Erythroblast (primary cell): ENCODE measurements at regions not wholly inside any gene's neighbourhood (a gene's known extent, or its start where the extent isn't known, plus 50 kb on each side); places are given as distances from the start of the nearest gene placed in this dataset.

Experiments used
- DNase-seq, 2 experiments: peaks; one replicate each; lab custom pipeline; 2025; lab: John Stamatoyannopoulos, UW
- GATA1 ChIP-seq: IDR thresholded peaks from 2 replicates; pipeline ENCODE4 v1.6.1; 2011; ENCODE audit warnings: low read depth, mild to moderate bottlenecking, control low read depth, low read length, moderate library complexity
- POLR2A ChIP-seq: IDR thresholded peaks from 2 replicates; pipeline ENCODE4 v1.6.1; 2011; ENCODE audit warnings: mild to moderate bottlenecking, low read length

DNA sequence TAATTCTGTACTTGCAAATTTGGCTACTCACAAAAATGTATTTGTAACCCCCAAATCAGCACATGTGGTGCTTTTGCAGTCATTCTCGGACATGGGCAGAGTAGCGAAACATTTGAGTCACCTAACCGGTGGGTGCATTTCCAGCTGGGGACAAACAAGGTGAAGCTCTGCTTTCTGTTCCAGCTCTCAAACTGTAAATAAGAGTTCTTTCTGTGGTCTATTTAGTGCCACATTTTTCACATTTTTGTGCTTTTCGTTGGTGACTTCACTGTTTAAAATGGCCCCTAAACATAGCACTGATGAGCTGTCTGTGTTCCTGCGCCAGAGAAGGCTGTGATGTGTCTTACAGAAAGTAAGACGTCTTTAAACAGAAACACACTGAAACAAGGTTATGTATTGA is 244.5 kb downstream of the CDC5L start:
- no peak for DNase-seq
- TF ChIP-seq GATA1 (no peak), POLR2A (no peak)

- TF ChIP-seq GATA1 (no peak), POLR2A (no peak)
Measured at GRCh38 chr6:44634321-44634720, 246.8 kb downstream of the CDC5L start.

GRCh38 chr6:44635486-44635885 is 248.0 kb downstream of the CDC5L start:
- DNase-seq: no peak
- no peak for TF ChIP-seq GATA1
- no peak for TF ChIP-seq POLR2A

More at GRCh38 chr6:44634321-44634720, 246.8 kb downstream of the CDC5L start:
- no peak for DNase-seq

DNA sequence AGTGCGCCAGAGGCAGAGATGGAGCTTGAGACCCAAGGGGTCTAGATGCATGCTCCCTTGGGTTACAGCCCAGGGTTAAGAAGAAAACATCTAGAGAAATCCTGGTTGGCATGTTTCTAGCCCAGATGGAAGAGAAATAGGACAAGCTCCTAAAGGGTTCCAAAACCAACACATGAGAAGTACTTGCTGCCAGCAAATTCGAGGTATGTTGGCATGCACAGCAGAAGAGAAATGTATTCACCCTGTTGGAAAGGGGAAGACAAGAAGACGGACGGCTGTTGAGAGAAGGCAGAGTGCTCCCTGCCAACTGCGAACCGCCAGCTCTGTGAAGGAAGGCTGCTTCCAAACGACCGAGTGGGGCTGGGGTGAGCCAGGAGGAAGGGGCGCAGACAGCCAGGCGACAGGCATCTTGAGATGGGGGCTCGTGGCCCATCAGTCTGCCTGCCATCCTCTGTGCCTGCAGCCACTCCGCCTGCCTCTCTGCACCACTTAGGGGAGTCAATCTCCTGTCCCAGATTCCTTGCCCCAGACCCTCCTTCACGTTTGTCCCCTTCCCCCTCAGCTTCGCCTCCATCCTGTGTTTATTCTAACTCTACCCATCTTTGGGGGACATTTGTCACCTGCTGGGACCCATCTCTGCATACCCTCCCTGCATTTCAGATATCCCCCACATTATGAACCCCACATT is 249.2 kb downstream of the CDC5L start:
- TF ChIP-seq POLR2A: no peak
- no peak for TF ChIP-seq GATA1
- no peak for DNase-seq

DNA sequence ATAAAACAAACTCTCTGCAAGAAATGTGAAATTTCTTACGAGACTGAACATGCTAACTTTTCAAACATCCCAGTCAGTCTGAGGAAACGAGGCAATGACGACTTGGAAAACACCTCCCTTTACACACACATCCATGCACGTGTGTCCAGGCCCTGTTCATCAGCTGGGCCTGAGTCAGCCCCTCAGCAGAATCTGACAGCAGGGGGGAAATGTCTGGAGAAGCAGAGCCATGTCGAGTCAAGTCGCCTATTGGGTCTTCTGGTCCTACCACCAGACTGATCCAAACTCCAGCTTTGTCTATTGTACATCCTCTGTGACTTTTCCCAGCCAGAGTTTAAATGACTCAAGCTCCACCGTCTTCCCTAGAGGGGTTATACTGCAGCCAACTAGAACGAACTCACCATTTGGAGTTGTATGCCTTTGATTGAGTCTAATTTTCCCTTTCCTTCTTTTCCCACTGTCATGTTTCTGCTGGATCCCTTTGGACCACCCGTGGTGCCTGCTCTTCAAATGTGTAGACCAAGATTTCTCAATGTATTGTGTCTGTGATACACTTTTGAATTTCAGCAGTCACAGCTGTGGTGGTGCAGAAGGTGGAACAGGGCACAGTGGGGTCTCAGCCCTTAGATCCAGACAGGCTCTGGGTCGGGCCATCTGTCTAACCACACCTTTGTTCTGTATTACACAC is 254.0 kb downstream of the CDC5L start:
- no peak for TF ChIP-seq POLR2A
- no peak for TF ChIP-seq GATA1
- no peak for DNase-seq

DNA sequence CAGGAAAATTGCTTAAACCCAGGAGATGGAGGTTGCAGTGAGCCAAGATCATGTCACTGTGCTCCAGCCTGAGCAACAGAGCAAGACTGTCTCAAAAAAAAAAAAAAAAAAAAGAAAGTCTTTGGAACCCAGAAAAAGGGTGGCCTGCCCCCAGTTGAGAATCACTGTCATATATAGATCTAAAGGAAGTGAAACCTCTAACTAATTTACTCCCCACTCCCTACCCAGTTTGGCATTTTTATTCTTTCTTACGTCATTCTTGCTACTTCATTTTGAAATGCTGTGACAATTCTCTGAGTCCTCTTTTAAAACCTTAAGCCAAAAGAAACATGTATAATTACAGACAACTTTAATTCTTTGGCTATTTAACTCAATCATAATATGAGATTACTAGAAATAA is 254.8 kb downstream of the CDC5L start:
- no peak for TF ChIP-seq POLR2A
- no peak for TF ChIP-seq GATA1
- no peak for DNase-seq

DNA sequence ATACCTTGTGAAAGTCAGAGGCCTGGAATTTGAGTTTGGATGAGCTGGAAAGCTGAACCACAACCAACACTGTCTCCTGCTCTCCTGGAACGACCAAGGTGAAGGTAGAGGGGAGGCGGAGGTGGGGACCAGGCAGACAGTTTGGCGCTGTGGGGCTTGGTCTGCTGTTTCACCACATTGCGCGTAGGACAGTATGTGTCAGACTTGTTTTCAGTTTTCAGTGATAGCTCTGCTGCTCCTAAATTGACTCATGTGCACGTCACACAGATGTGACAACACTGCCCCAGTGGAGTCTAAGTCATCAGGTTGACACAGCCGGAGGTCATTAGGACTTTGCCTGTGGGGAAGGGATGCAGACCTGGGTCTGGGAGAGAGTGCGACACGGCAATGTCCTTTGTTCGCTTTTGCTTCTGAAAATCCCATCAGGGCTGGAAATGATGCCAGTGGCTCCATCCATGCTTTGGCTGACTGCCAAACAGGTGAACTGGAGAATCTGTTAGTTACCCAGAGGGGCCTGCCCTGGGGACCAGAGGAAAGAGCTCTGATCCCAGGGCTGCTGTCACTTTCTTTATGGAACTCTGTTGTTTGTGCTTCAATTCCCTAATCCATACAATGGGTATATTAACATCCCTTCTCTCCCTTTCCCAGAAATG is 255.5 kb downstream of the CDC5L start:
- peak in 1 of 2 experiments; percentile 10 for DNase-seq
- TF ChIP-seq POLR2A (no peak), GATA1 (no peak)

DNA sequence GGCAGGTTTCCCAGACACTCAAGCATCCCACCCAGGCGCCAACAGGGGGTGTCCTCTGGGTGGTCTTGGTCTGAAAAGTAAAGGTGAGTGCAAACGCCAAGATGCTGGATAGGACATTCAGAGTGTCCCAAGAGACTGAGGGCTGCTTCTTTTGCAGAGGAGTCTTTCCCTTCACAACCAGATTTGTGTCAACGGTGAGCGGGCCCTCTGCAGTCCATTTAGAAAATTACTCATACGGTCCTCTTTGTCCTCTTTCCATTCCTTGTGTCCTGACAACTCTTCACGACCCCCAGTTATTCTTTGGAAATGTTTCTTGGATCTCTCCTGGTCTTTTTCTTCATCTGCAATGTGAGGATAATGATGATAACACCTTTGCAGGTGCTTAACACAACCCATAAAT is 257.8 kb downstream of the CDC5L start:
- TF ChIP-seq GATA1 (no peak), POLR2A (no peak)
- DNase-seq: peak; percentile 3

DNA sequence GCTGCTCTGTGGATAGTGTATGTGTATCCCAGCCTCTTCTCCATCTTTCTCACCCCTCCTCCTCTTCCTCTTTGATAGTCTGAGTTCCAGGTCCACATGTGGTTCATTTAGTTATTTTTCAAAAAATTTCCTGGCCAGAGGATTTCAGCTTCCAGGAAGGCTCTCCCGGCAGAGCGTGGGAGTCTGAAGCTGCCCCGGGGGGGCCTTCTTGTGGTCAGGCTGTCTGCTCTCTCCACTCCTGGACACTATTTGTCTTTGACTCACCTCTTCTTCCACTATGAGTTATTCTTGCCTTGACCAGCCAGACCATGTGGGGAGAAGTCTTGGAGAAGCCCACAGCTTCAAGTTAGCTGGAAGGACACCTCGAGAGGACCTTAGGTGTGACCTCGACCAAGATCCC is 258.8 kb downstream of the CDC5L start:
- no peak for TF ChIP-seq GATA1
- DNase-seq: no peak

- no peak for DNase-seq
- TF ChIP-seq POLR2A (no peak), GATA1 (no peak)
Measured at GRCh38 chr6:44649365-44650025, 262.0 kb downstream of the CDC5L start.

- DNase-seq: no peak
- no peak for TF ChIP-seq GATA1
- no peak for TF ChIP-seq POLR2A
Measured at GRCh38 chr6:44650495-44650894, 263.0 kb downstream of the CDC5L start.

DNA sequence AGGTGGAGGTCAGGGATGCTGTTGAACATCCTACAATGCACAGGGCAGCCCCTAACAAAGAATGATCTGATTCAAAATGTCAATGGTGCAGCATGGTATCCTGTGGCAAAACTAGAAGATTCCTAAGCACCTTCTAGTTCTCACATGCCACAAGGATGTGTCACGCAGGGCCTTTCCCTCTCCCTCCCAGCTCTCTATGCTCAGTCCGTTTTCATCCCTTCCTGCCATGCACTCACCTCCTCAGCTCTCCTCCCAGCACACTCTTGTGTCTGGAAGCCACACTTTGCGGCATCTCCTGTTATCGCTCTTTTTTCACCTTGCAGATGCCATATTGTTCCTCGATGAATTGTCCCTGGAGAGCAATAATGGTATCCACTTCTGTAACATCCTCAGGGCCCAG is 263.4 kb downstream of the CDC5L start:
- TF ChIP-seq GATA1 (no peak), POLR2A (no peak)
- no peak for DNase-seq

GRCh38 chr6:44651604-44652003 is 264.1 kb downstream of the CDC5L start:
- no peak for TF ChIP-seq GATA1
- TF ChIP-seq POLR2A: no peak
- DNase-seq: no peak

DNA sequence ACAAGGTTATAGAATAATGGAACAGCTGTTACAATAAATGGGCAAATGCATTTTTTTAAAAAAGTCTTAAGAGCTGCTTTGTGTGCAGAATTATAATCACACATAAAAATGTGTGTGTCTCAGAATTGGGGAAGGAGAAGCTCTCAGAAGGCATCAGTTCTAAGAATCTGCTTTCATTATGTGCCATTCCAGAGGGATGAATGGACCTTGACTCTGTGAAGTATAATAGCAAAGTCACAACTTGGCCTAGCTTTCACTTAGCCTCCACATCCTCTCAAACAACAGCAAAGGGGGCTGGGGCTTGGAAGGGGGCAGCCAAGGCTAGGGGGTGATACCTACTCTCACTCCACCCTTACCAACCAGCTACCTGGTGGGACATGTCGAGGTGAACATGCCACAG is 265.0 kb downstream of the CDC5L start:
- DNase-seq: no peak
- no peak for TF ChIP-seq GATA1
- TF ChIP-seq POLR2A: no peak

DNA sequence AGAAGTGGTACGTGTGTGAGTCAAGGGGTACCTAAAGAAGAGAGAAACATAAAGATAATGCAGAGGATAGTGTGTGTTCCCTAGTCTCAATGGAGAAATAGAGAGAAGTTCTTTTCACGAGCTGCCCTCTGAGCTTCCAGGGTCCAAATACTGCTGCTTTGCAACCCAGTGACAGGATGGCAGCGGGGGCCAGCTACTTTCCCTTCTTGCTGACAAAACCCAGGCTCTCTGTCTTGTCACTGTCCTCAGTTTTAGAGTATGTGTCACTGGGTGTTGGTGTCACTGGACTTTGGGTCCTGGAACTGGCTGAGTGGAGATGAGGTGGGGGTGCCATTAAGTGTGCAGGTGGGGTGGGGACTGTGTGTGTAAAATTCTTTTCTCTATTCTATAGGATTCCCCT is 265.6 kb downstream of the CDC5L start:
- DNase-seq: no peak
- TF ChIP-seq POLR2A (no peak), GATA1 (no peak)
